GM13977 (cell line): ENCODE measurements at regions not wholly inside any gene's neighbourhood (a gene's known extent, or its start where the extent isn't known, plus 50 kb on each side); places are given as distances from the start of the nearest gene placed in this dataset.

Experiments
- DNase-seq: peaks from one replicate; pipeline ENCODE4 v3.0.0; 2012; ENCODE audit warnings: low spot score
- CTCF ChIP-seq: IDR thresholded peaks from 2 replicates; pipeline ENCODE4 v1.5.1; 2012; ENCODE audit warnings: mild to moderate bottlenecking, control low read depth; ENCODE audit not compliant: insufficient read depth; ENCODE audit errors: extremely low read depth, missing control alignments
- in situ Hi-C: fragments of 300-500 bp; cut with MboI; formaldehyde crosslinking; loops from one replicate; pipeline ENCODE4 v1.12.0; 2022; ENCODE audit warnings: low sequenced_read_pairs, low pct_unique_long_range_greater_than_20kb, mixed read lengths, inconsistent platforms; ENCODE audit not compliant: unreplicated experiment

- in situ Hi-C loops = no loop called here
- TF ChIP-seq CTCF = no peak
These were observed 146.3 kb upstream of the STX18 start for GRCh38 chr4:4687935-4688727.

GRCh38 chr4:4687100-4687499 is 145.3 kb upstream of the STX18 start:
- DNase-seq = no peak
- in situ Hi-C loops = no loop called here
- TF ChIP-seq CTCF = no peak

More at GRCh38 chr4:4687935-4688727, 146.3 kb upstream of the STX18 start:
- DNase-seq = no peak

- in situ Hi-C loops = no loop called here
- no peak for TF ChIP-seq CTCF
- no peak for DNase-seq
These were observed 144.3 kb upstream of the STX18 start for GRCh38 chr4:4685810-4686795.

- in situ Hi-C loops = no loop called here
- DNase-seq = no peak
- TF ChIP-seq CTCF = no peak
These were observed 139.8 kb upstream of the STX18 start for GRCh38 chr4:4681653-4682052.

GRCh38 chr4:4680758-4681157 is 138.9 kb upstream of the STX18 start:
- DNase-seq = no peak
- no peak for TF ChIP-seq CTCF
- in situ Hi-C loops = no loop called here

- no peak for TF ChIP-seq CTCF
- in situ Hi-C loops = no loop called here
These were observed 138.4 kb upstream of the STX18 start for GRCh38 chr4:4680243-4680642.

More at GRCh38 chr4:4680243-4680642, 138.4 kb upstream of the STX18 start:
- DNase-seq = no peak
